OCI-LY1 (cell line): ENCODE measurements at regions not wholly inside any gene's neighbourhood (a gene's known extent, or its start where the extent isn't known, plus 50 kb on each side); places are given as distances from the start of the nearest gene placed in this dataset.
"Not testable (repeated sequence)": the region's sequence is repeated elsewhere in the genome, so short reads cannot be mapped to it uniquely, and the experiment has no call there.

Source experiments
- H2AFZ ChIP-seq: fragments of 200-600 bp; sonication (generic), shearing (Covaris generic); 2 replicates; pipeline ENCODE4 v1.6.0; 2014; ENCODE audit warnings: antibody characterized with exemption, mild to moderate bottlenecking, low read length
- H3F3A ChIP-seq: fragments of 200-600 bp; sonication (generic), shearing (Covaris generic); 2 replicates; pipeline ENCODE4 v1.6.0; 2014; ENCODE audit warnings: mild to moderate bottlenecking, antibody characterized with exemption, low read length, moderate library complexity; ENCODE audit not compliant: insufficient read depth
- H3K27ac ChIP-seq: fragments of 200-600 bp; sonication (generic); 2 replicates; pipeline ENCODE4 v1.5.1; 2014; ENCODE audit warnings: low read length, mixed run types, mild to moderate bottlenecking, low read depth; ENCODE audit not compliant: poor library complexity, severe bottlenecking
- H3K27me3 ChIP-seq: fragments of 200-600 bp; sonication (generic); 2 replicates; pipeline ENCODE4 v1.6.0; 2014; ENCODE audit warnings: antibody characterized with exemption, mild to moderate bottlenecking, low read length, moderate library complexity; ENCODE audit not compliant: insufficient read depth
- H3K36me3 ChIP-seq: fragments of 200-600 bp; sonication (generic); 2 replicates; pipeline ENCODE4 v1.6.1; 2014; ENCODE audit warnings: mild to moderate bottlenecking, antibody characterized with exemption, low read length, moderate library complexity, mixed read lengths; ENCODE audit not compliant: insufficient read depth
- H3K4me1 ChIP-seq: fragments of 200-600 bp; sonication (generic); 2 replicates; pipeline ENCODE4 v1.5.1; 2014; ENCODE audit warnings: mild to moderate bottlenecking, low read length, moderate library complexity; ENCODE audit not compliant: insufficient read depth, severe bottlenecking
- H3K4me2 ChIP-seq: fragments of 200-600 bp; sonication (generic), shearing (Covaris generic); 2 replicates; pipeline ENCODE4 v1.6.1; 2014; ENCODE audit warnings: low read length
- H3K4me3 ChIP-seq: fragments of 200-600 bp; sonication (generic); 2 replicates; pipeline ENCODE4 v1.5.1; 2014; ENCODE audit warnings: low read length, low read depth, mild to moderate bottlenecking, mixed read lengths; ENCODE audit not compliant: poor library complexity, severe bottlenecking
- H3K79me2 ChIP-seq: fragments of 200-600 bp; shearing (Covaris generic); 2 replicates; pipeline ENCODE4 v1.6.1; 2016; ENCODE audit warnings: mixed run types, low read length, mixed read lengths; ENCODE audit not compliant: insufficient read depth
- H3K9ac ChIP-seq: fragments of 200-600 bp; sonication (generic), shearing (Covaris generic); 2 replicates; pipeline ENCODE4 v1.6.1; 2014; ENCODE audit warnings: mild to moderate bottlenecking, low read length, mixed read lengths
- H3K9me2 ChIP-seq: fragments of 200-600 bp; sonication (generic), shearing (Covaris generic); 2 replicates; pipeline ENCODE4 v1.6.1; 2014; ENCODE audit warnings: low read depth, mild to moderate bottlenecking, low read length, mixed read lengths
- H3K9me3 ChIP-seq: fragments of 200-600 bp; shearing (Covaris generic); 2 replicates; pipeline ENCODE4 v1.6.1; 2014; ENCODE audit warnings: low read length, mixed read lengths
- H4K20me1 ChIP-seq: fragments of 200-600 bp; sonication (generic), shearing (Covaris generic); 2 replicates; pipeline ENCODE4 v1.6.0; 2016; ENCODE audit warnings: mild to moderate bottlenecking, low read length; ENCODE audit not compliant: insufficient read depth
- TF ChIP-seq, protein P1 (sequence below): fragments of 200-600 bp; sonication (generic), shearing (Covaris generic); IDR thresholded peaks from 2 replicates; pipeline ENCODE4 v1.5.1; 2017; ENCODE audit warnings: mild to moderate bottlenecking, antibody characterized with exemption, low read length, moderate library complexity, mixed read lengths

DNA sequence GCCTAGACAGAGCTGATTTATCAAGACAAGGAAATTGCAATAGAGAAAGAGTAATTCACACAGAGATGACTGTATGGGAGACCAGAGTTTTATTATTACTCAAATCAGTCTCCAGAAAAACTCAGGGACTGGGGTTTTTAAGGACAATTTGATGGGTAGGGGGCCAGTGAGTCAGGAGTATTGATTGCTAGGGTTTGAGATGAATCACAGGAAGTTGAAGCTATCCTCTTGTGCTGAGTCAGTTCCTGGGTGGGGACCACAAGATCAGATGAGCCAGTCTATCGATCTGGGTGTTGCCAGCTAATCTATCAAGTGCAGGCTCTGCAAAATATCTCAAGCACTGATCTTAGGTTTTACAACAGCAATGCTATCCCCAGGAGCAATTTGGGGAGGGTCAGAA, 87.4 kb upstream of the TGIF2LY start:
- not testable (repeated sequence) for H2AFZ ChIP-seq, H3K9ac ChIP-seq, H4K20me1 ChIP-seq, H3K4me3 ChIP-seq, H3K27ac ChIP-seq, H3K9me2 ChIP-seq, H3K9me3 ChIP-seq, H3K4me2 ChIP-seq, H3F3A ChIP-seq, H3K4me1 ChIP-seq, H3K79me2 ChIP-seq, H3K27me3 ChIP-seq, H3K36me3 ChIP-seq

GRCh38 chrY:3494539-3494938, 84.3 kb upstream of the TGIF2LY start:
- not testable (repeated sequence) for H3F3A ChIP-seq, H3K9ac ChIP-seq, H3K9me3 ChIP-seq, H2AFZ ChIP-seq, H3K36me3 ChIP-seq, H3K4me2 ChIP-seq, H4K20me1 ChIP-seq, H3K27ac ChIP-seq, H3K9me2 ChIP-seq, H3K4me3 ChIP-seq, H3K79me2 ChIP-seq, H3K4me1 ChIP-seq, H3K27me3 ChIP-seq

GRCh38 chrY:3527040-3527439, 51.8 kb upstream of the TGIF2LY start:
- H3K27ac ChIP-seq, H4K20me1 ChIP-seq, H3K9me2 ChIP-seq, H3K4me1 ChIP-seq, H2AFZ ChIP-seq, H3K79me2 ChIP-seq, H3K36me3 ChIP-seq, H3F3A ChIP-seq, H3K9me3 ChIP-seq, H3K4me2 ChIP-seq, H3K4me3 ChIP-seq, H3K27me3 ChIP-seq, H3K9ac ChIP-seq: not testable (repeated sequence)
- TF ChIP-seq, protein P1, sequence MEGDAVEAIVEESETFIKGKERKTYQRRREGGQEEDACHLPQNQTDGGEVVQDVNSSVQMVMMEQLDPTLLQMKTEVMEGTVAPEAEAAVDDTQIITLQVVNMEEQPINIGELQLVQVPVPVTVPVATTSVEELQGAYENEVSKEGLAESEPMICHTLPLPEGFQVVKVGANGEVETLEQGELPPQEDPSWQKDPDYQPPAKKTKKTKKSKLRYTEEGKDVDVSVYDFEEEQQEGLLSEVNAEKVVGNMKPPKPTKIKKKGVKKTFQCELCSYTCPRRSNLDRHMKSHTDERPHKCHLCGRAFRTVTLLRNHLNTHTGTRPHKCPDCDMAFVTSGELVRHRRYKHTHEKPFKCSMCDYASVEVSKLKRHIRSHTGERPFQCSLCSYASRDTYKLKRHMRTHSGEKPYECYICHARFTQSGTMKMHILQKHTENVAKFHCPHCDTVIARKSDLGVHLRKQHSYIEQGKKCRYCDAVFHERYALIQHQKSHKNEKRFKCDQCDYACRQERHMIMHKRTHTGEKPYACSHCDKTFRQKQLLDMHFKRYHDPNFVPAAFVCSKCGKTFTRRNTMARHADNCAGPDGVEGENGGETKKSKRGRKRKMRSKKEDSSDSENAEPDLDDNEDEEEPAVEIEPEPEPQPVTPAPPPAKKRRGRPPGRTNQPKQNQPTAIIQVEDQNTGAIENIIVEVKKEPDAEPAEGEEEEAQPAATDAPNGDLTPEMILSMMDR = peak; percentile 27
